Keratinocyte (primary cell): ENCODE measurements at regions not wholly inside any gene's neighbourhood (a gene's known extent, or its start where the extent isn't known, plus 50 kb on each side); places are given as distances from the start of the nearest gene placed in this dataset.
A peak's percentile ranks its signal among the peaks of the same experiment; 100 is the strongest.

ENCODE experiments used
- DNase-seq: peaks from one replicate; pipeline ENCODE4 v3.0.0-alpha.2; 2011; ENCODE audit warnings: low read depth, missing footprints, low spot score
- FAIRE-seq: peaks from 2 replicates; lab custom pipeline; 2011; peaks lifted over from hg19 to GRCh38; lab: Jason Lieb, UNC
- H2AFZ ChIP-seq: 2 replicates; pipeline ENCODE4 v1.6.0; 2012; ENCODE audit warnings: low read length, control low read depth, inconsistent platforms; ENCODE audit not compliant: control insufficient read depth
- H3K27ac ChIP-seq: 2 replicates; pipeline ENCODE4 v1.5.1; 2011; ENCODE audit warnings: low read length; ENCODE audit not compliant: control insufficient read depth, insufficient read depth
- H3K27me3 ChIP-seq: 3 replicates; pipeline ENCODE4 v1.6.0; 2011; ENCODE audit warnings: low read length; ENCODE audit not compliant: control insufficient read depth, insufficient read depth; ENCODE audit errors: extremely low read depth
- H3K36me3 ChIP-seq, 2 experiments: 2 replicates in 1 of 2; 3 replicates in 1 of 2; pipeline ENCODE4 v1.5.1; 2011; ENCODE audit warnings: low read length in 2 of 2, mild to moderate bottlenecking in 1 of 2; ENCODE audit not compliant: control insufficient read depth in 2 of 2, insufficient read depth in 2 of 2; ENCODE audit errors: extremely low read depth in 1 of 2
- H3K4me1 ChIP-seq: 3 replicates; pipeline ENCODE4 v1.5.1; 2011; ENCODE audit warnings: low read length; ENCODE audit not compliant: control insufficient read depth, insufficient read depth; ENCODE audit errors: extremely low read depth
- H3K4me2 ChIP-seq: 3 replicates; pipeline ENCODE4 v1.6.0; 2011; ENCODE audit warnings: low read depth, low read length; ENCODE audit not compliant: control insufficient read depth, insufficient read depth; ENCODE audit errors: extremely low read depth
- H3K4me3 ChIP-seq, 3 experiments: fragments of 200-600 bp in 1 of 3; sonication (generic) in 1 of 3; 2 replicates in 2 of 3; 3 replicates in 1 of 3; pipeline ENCODE4 v1.5.1; 2011 to 2016; ENCODE audit warnings: low read length in 3 of 3, mild to moderate bottlenecking in 3 of 3, control low read depth in 2 of 3, inconsistent platforms in 1 of 3, low read depth in 1 of 3, mixed read lengths in 1 of 3, mixed run types in 1 of 3, moderate library complexity in 1 of 3; ENCODE audit not compliant: control insufficient read depth in 2 of 3, insufficient read depth in 2 of 3; ENCODE audit errors: extremely low read depth in 1 of 3
- H3K79me2 ChIP-seq: 2 replicates; pipeline ENCODE4 v1.6.0; 2012; ENCODE audit warnings: low read length; ENCODE audit not compliant: control insufficient read depth, insufficient read depth
- H3K9ac ChIP-seq: 3 replicates; pipeline ENCODE4 v1.6.0; 2011; ENCODE audit warnings: low read length; ENCODE audit not compliant: control insufficient read depth, insufficient read depth; ENCODE audit errors: extremely low read depth
- H3K9me1 ChIP-seq: 3 replicates; pipeline ENCODE4 v1.6.0; 2011; ENCODE audit warnings: low read length; ENCODE audit not compliant: control insufficient read depth, insufficient read depth; ENCODE audit errors: extremely low read depth
- H3K9me3 ChIP-seq: 2 replicates; pipeline ENCODE4 v1.5.1; 2012; ENCODE audit warnings: low read depth, low read length; ENCODE audit not compliant: control insufficient read depth
- H4K20me1 ChIP-seq: 3 replicates; pipeline ENCODE4 v1.6.0; 2011; ENCODE audit warnings: low read length; ENCODE audit not compliant: control insufficient read depth, insufficient read depth; ENCODE audit errors: extremely low read depth
- EZH2 ChIP-seq: IDR thresholded peaks from one replicate; pipeline ENCODE4 v1.6.1; 2012; ENCODE audit warnings: inconsistent platforms, mild to moderate bottlenecking, low read length, moderate library complexity
- dilution Hi-C: fragments of 300-500 bp; cut with MboI; formaldehyde crosslinking; loops from one replicate; pipeline ENCODE4 v1.7.0; 2020; ENCODE audit warnings: low sequenced_read_pairs; ENCODE audit not compliant: extremely low pct_ligation_motif_present
- TF ChIP-seq, protein P1 (sequence below), 3 experiments: IDR thresholded peaks in 1 of 3; conservative IDR thresholded peaks in 1 of 3; optimal IDR thresholded peaks in 1 of 3; 2 replicates in 2 of 3; 3 replicates in 1 of 3; pipeline versions ENCODE3 to v1.5.1; 2011; ENCODE audit warnings: low read length in 3 of 3, mild to moderate bottlenecking in 3 of 3, moderate library complexity in 2 of 3, control low read depth in 1 of 3, inconsistent platforms in 1 of 3; ENCODE audit not compliant: insufficient read depth in 2 of 3; ENCODE audit errors: extremely low read depth in 1 of 3

DNA sequence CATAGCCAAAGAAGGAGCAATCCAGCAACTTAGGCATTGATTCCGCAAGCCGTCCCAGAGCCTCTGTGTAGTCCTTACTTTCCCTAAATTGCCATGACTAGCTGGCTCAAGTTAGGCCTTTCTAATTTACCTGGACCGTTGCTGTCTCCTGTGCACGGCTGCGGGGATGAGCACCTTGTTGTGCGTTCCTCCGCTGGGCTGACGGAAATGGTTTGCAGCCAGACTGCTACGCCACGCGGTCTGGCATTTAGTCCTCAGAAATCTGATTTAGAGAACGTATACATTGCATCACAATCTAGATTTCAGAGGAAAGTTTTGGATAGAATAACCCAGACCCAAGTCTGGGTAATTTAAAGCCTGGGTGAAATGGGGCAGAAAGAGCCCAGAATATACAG is 133.2 kb upstream of the ARHGAP5 start:
- Histone ChIP-seq H3K4me1 (peaks cover 41% of the 10 kb centered on the region), H3K27ac (no peak overlapping the region), H4K20me1 (no peaks in the 10 kb centered on the region), H3K9ac (no peak overlapping the region), H3K36me3 (peaks cover 0 to 2% of the 10 kb centered on the region in 2 experiments), H3K9me1 (no peaks in the 10 kb centered on the region), H3K9me3 (no peaks in the 10 kb centered on the region), H2AFZ (no peak overlapping the region), H3K27me3 (no peaks in the 10 kb centered on the region), H3K4me2 (no peak overlapping the region), H3K4me3 (no peak overlapping the region), H3K79me2 (no peaks in the 10 kb centered on the region)
- TF ChIP-seq EZH2, result no peak
- TF ChIP-seq, protein P1, sequence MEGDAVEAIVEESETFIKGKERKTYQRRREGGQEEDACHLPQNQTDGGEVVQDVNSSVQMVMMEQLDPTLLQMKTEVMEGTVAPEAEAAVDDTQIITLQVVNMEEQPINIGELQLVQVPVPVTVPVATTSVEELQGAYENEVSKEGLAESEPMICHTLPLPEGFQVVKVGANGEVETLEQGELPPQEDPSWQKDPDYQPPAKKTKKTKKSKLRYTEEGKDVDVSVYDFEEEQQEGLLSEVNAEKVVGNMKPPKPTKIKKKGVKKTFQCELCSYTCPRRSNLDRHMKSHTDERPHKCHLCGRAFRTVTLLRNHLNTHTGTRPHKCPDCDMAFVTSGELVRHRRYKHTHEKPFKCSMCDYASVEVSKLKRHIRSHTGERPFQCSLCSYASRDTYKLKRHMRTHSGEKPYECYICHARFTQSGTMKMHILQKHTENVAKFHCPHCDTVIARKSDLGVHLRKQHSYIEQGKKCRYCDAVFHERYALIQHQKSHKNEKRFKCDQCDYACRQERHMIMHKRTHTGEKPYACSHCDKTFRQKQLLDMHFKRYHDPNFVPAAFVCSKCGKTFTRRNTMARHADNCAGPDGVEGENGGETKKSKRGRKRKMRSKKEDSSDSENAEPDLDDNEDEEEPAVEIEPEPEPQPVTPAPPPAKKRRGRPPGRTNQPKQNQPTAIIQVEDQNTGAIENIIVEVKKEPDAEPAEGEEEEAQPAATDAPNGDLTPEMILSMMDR (optimal IDR thresholded peaks at IDR 0.05 in 1 of 3, IDR thresholded peaks at IDR 0.05 in 1 of 3, conservative IDR thresholded peaks at IDR 0.05 in 1 of 3; ENCODE audit: extremely low read depth in 1 of 3, insufficient read depth in 2 of 3, low read length in 3 of 3), result no peak
- DNase-seq (no peak), FAIRE-seq (no peak)
- dilution Hi-C loops, result no loop called here

DNA sequence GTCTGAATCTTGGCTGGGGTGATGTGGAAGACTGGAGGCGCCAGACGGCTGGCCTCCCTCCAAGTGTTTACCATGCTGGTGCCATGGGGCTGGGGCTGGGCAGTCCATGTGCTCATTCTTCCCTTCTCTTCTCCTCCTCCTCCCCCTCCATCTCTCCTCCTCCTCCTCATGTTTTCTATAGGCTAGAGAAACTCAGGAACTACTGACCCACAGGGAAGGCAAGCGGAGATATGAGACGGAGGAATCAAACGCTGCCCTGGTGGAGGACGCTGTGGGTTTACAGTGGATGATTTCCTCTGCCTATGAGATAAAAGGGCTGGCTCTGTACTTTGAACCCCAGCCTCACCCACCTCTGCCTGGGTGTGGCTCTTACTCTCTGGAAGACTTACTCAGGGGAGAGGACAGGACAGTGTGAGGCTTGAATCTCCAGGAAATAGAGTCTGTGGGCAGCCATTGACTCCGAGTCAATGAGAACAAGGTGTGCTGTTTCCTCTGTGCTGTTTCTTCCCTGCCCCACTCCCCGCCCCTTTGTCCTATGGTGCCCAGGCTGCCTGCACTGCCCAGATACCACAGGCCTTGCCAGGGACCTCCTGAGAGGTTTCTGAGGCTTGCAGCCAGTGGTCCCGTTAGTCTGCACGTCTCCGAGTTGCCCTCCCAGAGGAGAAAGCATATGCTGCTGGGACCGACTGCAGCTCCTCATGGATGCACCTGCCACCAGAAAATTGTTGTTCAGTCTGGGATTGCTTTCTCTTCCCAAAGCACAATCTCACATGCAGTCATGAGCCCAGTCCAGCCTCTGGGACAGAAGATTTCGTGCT is 132.6 kb upstream of the ARHGAP5 start:
- no peak for FAIRE-seq
- dilution Hi-C loops, result no loop called here
- peak overlapping the region; percentile 59 for H3K4me2 ChIP-seq

More for the DNA sequence above, 132.6 kb upstream of the ARHGAP5 start:
- Histone ChIP-seq H3K4me3 (no peak overlapping the region), H3K9me3 (no peaks in the 10 kb centered on the region), H3K27ac (peak overlapping the region; percentile 58), H2AFZ (peak overlapping the region; percentile 90), H3K4me1 (peaks cover 47% of the 10 kb centered on the region), H4K20me1 (no peaks in the 10 kb centered on the region), H3K36me3 (peaks cover 0 to 2% of the 10 kb centered on the region in 2 experiments), H3K79me2 (no peaks in the 10 kb centered on the region), H3K9me1 (peaks cover 2% of the 10 kb centered on the region), H3K27me3 (no peaks in the 10 kb centered on the region), H3K9ac (no peak overlapping the region)
- no peak for DNase-seq
- no peak for TF ChIP-seq EZH2
- TF ChIP-seq, protein P1 (optimal IDR thresholded peaks at IDR 0.05 in 1 of 3, IDR thresholded peaks at IDR 0.05 in 1 of 3, conservative IDR thresholded peaks at IDR 0.05 in 1 of 3; ENCODE audit: extremely low read depth in 1 of 3, insufficient read depth in 2 of 3, low read length in 3 of 3), result no peak
